K562 (cell line): ENCODE measurements at regions not wholly inside any gene's neighbourhood (a gene's known extent, or its start where the extent isn't known, plus 50 kb on each side); places are given as distances from the start of the nearest gene placed in this dataset.

ENCODE experiments used
- CTCF ChIP-seq, 3 experiments: IDR thresholded peaks in 2 of 3; conservative IDR thresholded peaks in 1 of 3; 2 replicates each; pipeline ENCODE4 v1.5.1; 2011 to 2012; ENCODE audit warnings: low read length in 3 of 3, mild to moderate bottlenecking in 3 of 3, control low read depth in 2 of 3, improper control_type of control experiment in 1 of 3, inconsistent platforms in 1 of 3, low read depth in 1 of 3, mixed read lengths in 1 of 3, moderate library complexity in 1 of 3; ENCODE audit not compliant: insufficient read depth in 2 of 3
- PHF20 ChIP-seq: fragments of 450-650 bp; IDR thresholded peaks from 2 replicates; pipeline ENCODE4 v1.6.1; 2018; ENCODE audit not compliant: partially characterized antibody
- POLR2A ChIP-seq: fragments of 450-650 bp; conservative IDR thresholded peaks from 2 replicates; pipeline ENCODE4 v1.6.1; 2016
- POLR2AphosphoS5 ChIP-seq: IDR thresholded peaks from 2 replicates; pipeline ENCODE4 v1.6.1; 2011; ENCODE audit warnings: mild to moderate bottlenecking, low read depth, low read length, moderate library complexity; ENCODE audit not compliant: control insufficient read depth, insufficient read depth
- REST ChIP-seq, 2 experiments: fragments of 450-650 bp; formaldehyde crosslinking in 1 of 2; IDR thresholded peaks; 2 replicates each; pipeline versions ENCODE4 v1.4.0 to v1.6.1; 2014 to 2020; ENCODE audit warnings: mild to moderate bottlenecking in 2 of 2, borderline replicate concordance in 1 of 2, low read depth in 1 of 2
- ZNF449 ChIP-seq: fragments of 250-450 bp; sonication (Bioruptor Pico); IDR thresholded peaks from 2 replicates; pipeline ENCODE4 v1.8.0; 2022; ENCODE audit warnings: moderate library complexity, mild to moderate bottlenecking, inconsistent platforms
- TF ChIP-seq, protein P1 (sequence below): fragments of 450-650 bp; IDR thresholded peaks from 2 replicates; pipeline ENCODE4 v1.6.1; 2016; ENCODE audit warnings: borderline replicate concordance

DNA sequence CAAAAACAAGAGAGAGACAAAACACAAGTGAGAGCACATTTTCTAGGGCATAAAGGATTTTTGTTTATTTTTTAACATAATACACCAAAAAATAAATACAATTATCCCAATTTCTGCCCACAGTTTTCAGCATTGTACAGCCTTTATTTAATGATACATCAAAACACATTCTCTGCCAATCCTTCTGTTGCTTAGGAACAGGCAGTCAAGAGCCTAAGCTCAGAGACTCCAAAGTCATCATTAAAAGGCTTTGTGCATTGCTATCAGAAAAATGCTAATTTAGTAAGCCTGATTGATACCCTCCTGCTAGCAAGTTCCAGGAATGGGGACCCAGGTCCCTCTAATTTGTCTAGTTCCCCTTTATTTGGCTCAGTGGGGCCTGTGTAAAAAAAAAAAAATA is 536.5 kb downstream of the RPS29 start:
- TF ChIP-seq ZNF449 (CRISPR knock-in tag) (no peak), CTCF (IDR thresholded peaks at IDR 0.05 in 2 of 3, conservative IDR thresholded peaks at IDR 0.05 in 1 of 3; ENCODE audit: insufficient read depth in 2 of 3, low read depth in 1 of 3, low read length in 3 of 3) (no peak), POLR2AphosphoS5 (no peak), REST (IDR thresholded peaks at IDR 0.05; ENCODE audit: borderline replicate concordance) (no peak), REST (CRISPR knock-in tag; IDR thresholded peaks at IDR 0.05; ENCODE audit: low read depth) (no peak), POLR2A (no peak), PHF20 (no peak)
- TF ChIP-seq, protein P1, sequence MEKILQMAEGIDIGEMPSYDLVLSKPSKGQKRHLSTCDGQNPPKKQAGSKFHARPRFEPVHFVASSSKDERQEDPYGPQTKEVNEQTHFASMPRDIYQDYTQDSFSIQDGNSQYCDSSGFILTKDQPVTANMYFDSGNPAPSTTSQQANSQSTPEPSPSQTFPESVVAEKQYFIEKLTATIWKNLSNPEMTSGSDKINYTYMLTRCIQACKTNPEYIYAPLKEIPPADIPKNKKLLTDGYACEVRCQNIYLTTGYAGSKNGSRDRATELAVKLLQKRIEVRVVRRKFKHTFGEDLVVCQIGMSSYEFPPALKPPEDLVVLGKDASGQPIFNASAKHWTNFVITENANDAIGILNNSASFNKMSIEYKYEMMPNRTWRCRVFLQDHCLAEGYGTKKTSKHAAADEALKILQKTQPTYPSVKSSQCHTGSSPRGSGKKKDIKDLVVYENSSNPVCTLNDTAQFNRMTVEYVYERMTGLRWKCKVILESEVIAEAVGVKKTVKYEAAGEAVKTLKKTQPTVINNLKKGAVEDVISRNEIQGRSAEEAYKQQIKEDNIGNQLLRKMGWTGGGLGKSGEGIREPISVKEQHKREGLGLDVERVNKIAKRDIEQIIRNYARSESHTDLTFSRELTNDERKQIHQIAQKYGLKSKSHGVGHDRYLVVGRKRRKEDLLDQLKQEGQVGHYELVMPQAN, result no peak
